GM12878 (cell line): ENCODE measurements at regions not wholly inside any gene's neighbourhood (a gene's known extent, or its start where the extent isn't known, plus 50 kb on each side); places are given as distances from the start of the nearest gene placed in this dataset.

Source experiments
- ATAC-seq: fragments of 200-7000 bp; cut with Tn5 transposase; 3 replicates; pipeline ENCODE4 v1.9.1; 2020; ENCODE audit warnings: mild to moderate bottlenecking, moderate library complexity
- BruUV-seq: library from RNA; stranded (reverse); fragments of 400-500 nt; replicated peaks from 2 replicates; lab custom pipeline; 2021; lab: Mats Ljungman, UMichigan
- CTCF ChIA-PET: fragments of 300-600 bp; sonication (Branson Sonifier 250); formaldehyde crosslinking; extraction: SDS; loops from one replicate; lab custom pipeline; 2021; ENCODE audit warnings: inconsistent platforms; lab: Yijun Ruan, JAX
- POLR2A ChIA-PET: fragments of 350-600 bp; formaldehyde crosslinking; extraction: SDS; loops from one replicate; lab custom pipeline; 2021; ENCODE audit warnings: inconsistent platforms; lab: Charles Lee
- RAD21 ChIA-PET: fragments of 300-600 bp; sonication (Branson Sonifier 250); formaldehyde crosslinking; loops from one replicate; lab custom pipeline; 2023; ENCODE audit warnings: antibody characterized with exemption; ENCODE audit not compliant: unreplicated experiment; lab: Charles Lee
- SMC1A ChIA-PET: fragments of 300-600 bp; sonication (Branson Sonifier 250); formaldehyde crosslinking; loops from one replicate; lab custom pipeline; 2023; ENCODE audit not compliant: unreplicated experiment, uncharacterized antibody; lab: Charles Lee
- DNase-seq: peaks from one replicate; pipeline ENCODE4 v3.0.0-alpha.2; 2011; ENCODE audit warnings: low read depth, low spot score
- FAIRE-seq: peaks from 3 replicates; lab custom pipeline; 2011; peaks lifted over from hg19 to GRCh38; lab: Jason Lieb, UNC
- H2AFZ ChIP-seq: 2 replicates; pipeline ENCODE4 v1.6.0; 2011; ENCODE audit warnings: low read depth, low read length, control low read depth; ENCODE audit not compliant: control insufficient read depth
- H3K27ac ChIP-seq: 2 replicates; pipeline ENCODE4 v1.5.1; 2011; ENCODE audit warnings: control low read depth; ENCODE audit not compliant: control insufficient read depth, insufficient read depth
- H3K27me3 ChIP-seq, 2 experiments: replicated peaks in 1 of 2; 2 replicates each; pipeline versions ENCODE4 v1.6.0 to v1.6.1; 2011; ENCODE audit warnings: low read length in 1 of 2; ENCODE audit not compliant: control insufficient read depth in 2 of 2, insufficient read depth in 2 of 2
- H3K36me3 ChIP-seq, 2 experiments: 2 replicates each; pipeline ENCODE4 v1.5.1; 2011; ENCODE audit warnings: low read length in 1 of 2; ENCODE audit not compliant: control insufficient read depth in 2 of 2, insufficient read depth in 2 of 2
- H3K4me1 ChIP-seq: 2 replicates; pipeline ENCODE4 v1.6.1; 2011; ENCODE audit warnings: mild to moderate bottlenecking, low read length, moderate library complexity, mixed read lengths; ENCODE audit not compliant: control insufficient read depth, insufficient read depth
- H3K4me2 ChIP-seq: 2 replicates; pipeline ENCODE4 v1.6.0; 2011; ENCODE audit warnings: control low read depth; ENCODE audit not compliant: control insufficient read depth, insufficient read depth
- H3K4me3 ChIP-seq: fragments of 200-600 bp; sonication (generic); 2 replicates; pipeline ENCODE4 v1.5.1; 2016
- H3K79me2 ChIP-seq: 2 replicates; pipeline ENCODE4 v1.6.0; 2011; ENCODE audit warnings: low read length; ENCODE audit not compliant: control insufficient read depth, insufficient read depth
- H3K9ac ChIP-seq: 2 replicates; pipeline ENCODE4 v1.8.0; 2011; ENCODE audit warnings: low read length, control low read depth, mixed read lengths; ENCODE audit not compliant: control insufficient read depth, insufficient read depth
- H3K9me3 ChIP-seq: replicated peaks from 3 replicates; pipeline ENCODE4 v1.5.1; 2011; ENCODE audit warnings: mild to moderate bottlenecking, low read length; ENCODE audit not compliant: control insufficient read depth, insufficient read depth
- H4K20me1 ChIP-seq: 2 replicates; pipeline ENCODE4 v1.6.0; 2011; ENCODE audit not compliant: control insufficient read depth, insufficient read depth
- BHLHE40 ChIP-seq, 2 experiments: fragments of 450-650 bp in 1 of 2; IDR thresholded peaks; 2 replicates each; pipeline ENCODE4 v1.6.1; 2011 to 2017; ENCODE audit warnings: low read depth in 2 of 2, borderline replicate concordance in 1 of 2, improper control_type of control experiment in 1 of 2, low read length in 1 of 2, mild to moderate bottlenecking in 1 of 2
- IKZF1 ChIP-seq: fragments of 450-650 bp; conservative IDR thresholded peaks from 2 replicates; pipeline ENCODE4 v1.6.1; 2017; ENCODE audit warnings: antibody characterized with exemption, mild to moderate bottlenecking
- IRF4 ChIP-seq: IDR thresholded peaks from 2 replicates; pipeline ENCODE4 v1.6.1; 2011; ENCODE audit warnings: low read depth, low read length
- KLF5 ChIP-seq: fragments of 450-650 bp; IDR thresholded peaks from 2 replicates; pipeline ENCODE4 v1.6.1; 2014; ENCODE audit warnings: mild to moderate bottlenecking; ENCODE audit not compliant: partially characterized antibody
- MEF2B ChIP-seq: fragments of 450-650 bp; IDR thresholded peaks from 2 replicates; pipeline ENCODE4 v1.6.1; 2018; ENCODE audit warnings: mild to moderate bottlenecking, moderate library complexity; ENCODE audit not compliant: partially characterized antibody, poor library complexity, severe bottlenecking
- MTA2 ChIP-seq: fragments of 450-650 bp; IDR thresholded peaks from 2 replicates; pipeline ENCODE4 v1.6.1; 2016; ENCODE audit warnings: low read depth, mild to moderate bottlenecking, moderate library complexity
- NBN ChIP-seq: fragments of 450-650 bp; IDR thresholded peaks from 2 replicates; pipeline ENCODE4 v1.6.1; 2016
- NFIC ChIP-seq: IDR thresholded peaks from 2 replicates; pipeline ENCODE4 v1.6.1; 2012; ENCODE audit warnings: low read depth, mild to moderate bottlenecking, inconsistent platforms, low read length, moderate library complexity
- RUNX3 ChIP-seq: IDR thresholded peaks from 2 replicates; pipeline ENCODE4 v1.6.1; 2012; ENCODE audit warnings: low read length, inconsistent platforms
- SPI1 ChIP-seq: IDR thresholded peaks from 2 replicates; pipeline ENCODE4 v1.6.1; 2011; ENCODE audit warnings: low read depth, mild to moderate bottlenecking, low read length, moderate library complexity, borderline replicate concordance; ENCODE audit not compliant: insufficient read depth
- TCF3 ChIP-seq: IDR thresholded peaks from 2 replicates; pipeline ENCODE4 v1.6.1; 2012; ENCODE audit warnings: low read depth, mild to moderate bottlenecking, low read length, borderline replicate concordance; ENCODE audit not compliant: insufficient read depth
- YY1 ChIP-seq: IDR thresholded peaks from 2 replicates; pipeline ENCODE4 v1.6.1; 2011; ENCODE audit warnings: low read depth, mild to moderate bottlenecking, low read length
- WGBS: methylation state at CpG from one replicate; pipeline ENCODE4 v1.1.6; 2016; ENCODE audit warnings: low lambda C conversion rate; ENCODE audit not compliant: insufficient replicate concordance, insufficient coverage; ENCODE audit errors: missing lambda C conversion rate; 5-methylcytosine and 5-hydroxymethylcytosine counted together
- in situ Hi-C: fragments of 300-500 bp; cut with MboI; formaldehyde crosslinking; loops from 9 replicates; pipeline ENCODE4 v1.14.3; 2018; ENCODE audit warnings: mixed read lengths
- intact Hi-C: fragments of 100-400 bp; cut with micrococcal nuclease; formaldehyde crosslinking; loops from one replicate; pipeline ENCODE4 v1.14.2; 2022; ENCODE audit not compliant: unreplicated experiment
- TF ChIP-seq, protein P1 (sequence below): fragments of 450-650 bp; IDR thresholded peaks from 2 replicates; pipeline ENCODE4 v1.6.1; 2017; ENCODE audit warnings: mild to moderate bottlenecking, moderate library complexity
- TF ChIP-seq, protein P2 (sequence below): IDR thresholded peaks from 2 replicates; pipeline ENCODE4 v1.6.1; 2012; ENCODE audit warnings: low read length, inconsistent platforms
- TF ChIP-seq, protein P3 (sequence below): fragments of 450-650 bp; IDR thresholded peaks from 2 replicates; pipeline ENCODE4 v1.6.1; 2017; ENCODE audit warnings: low read depth, mild to moderate bottlenecking, moderate library complexity
- TF ChIP-seq, protein P4 (sequence below): fragments of 450-650 bp; IDR thresholded peaks from 2 replicates; pipeline ENCODE4 v1.6.1; 2016; ENCODE audit warnings: mild to moderate bottlenecking

DNA sequence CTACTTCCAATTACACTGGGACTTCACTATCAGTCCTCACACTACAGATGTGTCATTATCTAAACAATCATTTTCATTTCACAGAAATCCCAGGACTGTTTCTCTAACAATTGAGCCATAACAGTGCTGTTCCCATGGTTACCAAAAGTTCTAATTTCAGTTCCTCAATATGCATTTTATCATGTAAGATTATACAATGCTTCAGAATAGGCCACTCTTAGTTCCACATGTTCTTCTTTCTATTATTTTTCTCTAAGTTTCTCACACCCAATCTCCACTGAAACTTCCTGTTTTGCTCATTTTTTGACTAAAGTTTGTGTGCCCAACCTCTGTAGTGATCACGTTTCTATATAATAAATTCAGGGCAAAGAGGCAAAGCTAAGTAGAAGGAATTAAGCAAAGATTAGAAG lies 185.8 kb downstream of the DUSP6 start:
- intact Hi-C loops: no loop called here
- no peaks in the 10 kb centered on the region for H3K36me3 ChIP-seq
- H3K9ac ChIP-seq: no peak overlapping the region
- no peaks in the 10 kb centered on the region for H3K79me2 ChIP-seq
- BruUV-seq: no TSS peak
- SMC1A ChIA-PET: no interaction called here
- POLR2A ChIA-PET: no interaction called here
- ATAC-seq: peak; percentile 92
- FAIRE-seq: peak; percentile 89
- H3K9me3 ChIP-seq: no peaks in the 10 kb centered on the region
- peaks cover 3% of the 10 kb centered on the region; the same call in 1 of the 2 replicates for H3K4me1 ChIP-seq
- H3K27ac ChIP-seq: no peak overlapping the region; the same call in 1 of the 2 replicates
- no peaks in the 10 kb centered on the region for H4K20me1 ChIP-seq
- H3K27me3 ChIP-seq: no peaks in the 10 kb centered on the region
- peak overlapping the region; percentile 39 for H2AFZ ChIP-seq
- H3K4me2 ChIP-seq: peak overlapping the region; percentile 27; the same call in 1 of the 2 replicates
- RAD21 ChIA-PET: interaction anchor here (1.4 kb wide), 1 partner anchor 59 kb away, joined by 5 read pairs; no protein-coding TSS in a partner anchor
- 46% methylated on average over 1 of the region's 1 CpG for WGBS
- CTCF ChIA-PET: interaction anchor here (1.0 to 2.2 kb wide), 2 partner anchors 10 to 295 kb away, joined by 3 to 7 read pairs; no protein-coding TSS in a partner anchor
- peak; percentile 43 for DNase-seq
- H3K4me3 ChIP-seq: no peak overlapping the region
- in situ Hi-C loops: no loop called here
- TF ChIP-seq RUNX3: 0 out of 2 replicates have a peak, but pooled peaks have one; percentile 15
- peak; percentile 68; the same call in 1 of the 2 replicates for TF ChIP-seq NFIC
- TF ChIP-seq, protein P1, sequence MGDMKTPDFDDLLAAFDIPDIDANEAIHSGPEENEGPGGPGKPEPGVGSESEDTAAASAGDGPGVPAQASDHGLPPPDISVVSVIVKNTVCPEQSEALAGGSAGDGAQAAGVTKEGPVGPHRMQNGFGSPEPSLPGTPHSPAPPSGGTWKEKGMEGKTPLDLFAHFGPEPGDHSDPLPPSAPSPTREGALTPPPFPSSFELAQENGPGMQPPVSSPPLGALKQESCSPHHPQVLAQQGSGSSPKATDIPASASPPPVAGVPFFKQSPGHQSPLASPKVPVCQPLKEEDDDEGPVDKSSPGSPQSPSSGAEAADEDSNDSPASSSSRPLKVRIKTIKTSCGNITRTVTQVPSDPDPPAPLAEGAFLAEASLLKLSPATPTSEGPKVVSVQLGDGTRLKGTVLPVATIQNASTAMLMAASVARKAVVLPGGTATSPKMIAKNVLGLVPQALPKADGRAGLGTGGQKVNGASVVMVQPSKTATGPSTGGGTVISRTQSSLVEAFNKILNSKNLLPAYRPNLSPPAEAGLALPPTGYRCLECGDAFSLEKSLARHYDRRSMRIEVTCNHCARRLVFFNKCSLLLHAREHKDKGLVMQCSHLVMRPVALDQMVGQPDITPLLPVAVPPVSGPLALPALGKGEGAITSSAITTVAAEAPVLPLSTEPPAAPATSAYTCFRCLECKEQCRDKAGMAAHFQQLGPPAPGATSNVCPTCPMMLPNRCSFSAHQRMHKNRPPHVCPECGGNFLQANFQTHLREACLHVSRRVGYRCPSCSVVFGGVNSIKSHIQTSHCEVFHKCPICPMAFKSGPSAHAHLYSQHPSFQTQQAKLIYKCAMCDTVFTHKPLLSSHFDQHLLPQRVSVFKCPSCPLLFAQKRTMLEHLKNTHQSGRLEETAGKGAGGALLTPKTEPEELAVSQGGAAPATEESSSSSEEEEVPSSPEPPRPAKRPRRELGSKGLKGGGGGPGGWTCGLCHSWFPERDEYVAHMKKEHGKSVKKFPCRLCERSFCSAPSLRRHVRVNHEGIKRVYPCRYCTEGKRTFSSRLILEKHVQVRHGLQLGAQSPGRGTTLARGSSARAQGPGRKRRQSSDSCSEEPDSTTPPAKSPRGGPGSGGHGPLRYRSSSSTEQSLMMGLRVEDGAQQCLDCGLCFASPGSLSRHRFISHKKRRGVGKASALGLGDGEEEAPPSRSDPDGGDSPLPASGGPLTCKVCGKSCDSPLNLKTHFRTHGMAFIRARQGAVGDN: no peak; the same call in 1 of the 2 replicates
- TF ChIP-seq, protein P2, sequence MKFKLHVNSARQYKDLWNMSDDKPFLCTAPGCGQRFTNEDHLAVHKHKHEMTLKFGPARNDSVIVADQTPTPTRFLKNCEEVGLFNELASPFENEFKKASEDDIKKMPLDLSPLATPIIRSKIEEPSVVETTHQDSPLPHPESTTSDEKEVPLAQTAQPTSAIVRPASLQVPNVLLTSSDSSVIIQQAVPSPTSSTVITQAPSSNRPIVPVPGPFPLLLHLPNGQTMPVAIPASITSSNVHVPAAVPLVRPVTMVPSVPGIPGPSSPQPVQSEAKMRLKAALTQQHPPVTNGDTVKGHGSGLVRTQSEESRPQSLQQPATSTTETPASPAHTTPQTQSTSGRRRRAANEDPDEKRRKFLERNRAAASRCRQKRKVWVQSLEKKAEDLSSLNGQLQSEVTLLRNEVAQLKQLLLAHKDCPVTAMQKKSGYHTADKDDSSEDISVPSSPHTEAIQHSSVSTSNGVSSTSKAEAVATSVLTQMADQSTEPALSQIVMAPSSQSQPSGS: peak; percentile 46; the same call in 1 of the 2 replicates
- TF ChIP-seq, protein P3, sequence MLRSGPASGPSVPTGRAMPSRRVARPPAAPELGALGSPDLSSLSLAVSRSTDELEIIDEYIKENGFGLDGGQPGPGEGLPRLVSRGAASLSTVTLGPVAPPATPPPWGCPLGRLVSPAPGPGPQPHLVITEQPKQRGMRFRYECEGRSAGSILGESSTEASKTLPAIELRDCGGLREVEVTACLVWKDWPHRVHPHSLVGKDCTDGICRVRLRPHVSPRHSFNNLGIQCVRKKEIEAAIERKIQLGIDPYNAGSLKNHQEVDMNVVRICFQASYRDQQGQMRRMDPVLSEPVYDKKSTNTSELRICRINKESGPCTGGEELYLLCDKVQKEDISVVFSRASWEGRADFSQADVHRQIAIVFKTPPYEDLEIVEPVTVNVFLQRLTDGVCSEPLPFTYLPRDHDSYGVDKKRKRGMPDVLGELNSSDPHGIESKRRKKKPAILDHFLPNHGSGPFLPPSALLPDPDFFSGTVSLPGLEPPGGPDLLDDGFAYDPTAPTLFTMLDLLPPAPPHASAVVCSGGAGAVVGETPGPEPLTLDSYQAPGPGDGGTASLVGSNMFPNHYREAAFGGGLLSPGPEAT: peak; percentile 66
- peak; percentile 67; the same call in 1 of the 2 replicates for TF ChIP-seq NBN
- TF ChIP-seq YY1: no peak
- peak; percentile 66; the same call in 1 of the 2 replicates for TF ChIP-seq IRF4
- TF ChIP-seq MTA2: peak; percentile 87
- TF ChIP-seq, protein P4, sequence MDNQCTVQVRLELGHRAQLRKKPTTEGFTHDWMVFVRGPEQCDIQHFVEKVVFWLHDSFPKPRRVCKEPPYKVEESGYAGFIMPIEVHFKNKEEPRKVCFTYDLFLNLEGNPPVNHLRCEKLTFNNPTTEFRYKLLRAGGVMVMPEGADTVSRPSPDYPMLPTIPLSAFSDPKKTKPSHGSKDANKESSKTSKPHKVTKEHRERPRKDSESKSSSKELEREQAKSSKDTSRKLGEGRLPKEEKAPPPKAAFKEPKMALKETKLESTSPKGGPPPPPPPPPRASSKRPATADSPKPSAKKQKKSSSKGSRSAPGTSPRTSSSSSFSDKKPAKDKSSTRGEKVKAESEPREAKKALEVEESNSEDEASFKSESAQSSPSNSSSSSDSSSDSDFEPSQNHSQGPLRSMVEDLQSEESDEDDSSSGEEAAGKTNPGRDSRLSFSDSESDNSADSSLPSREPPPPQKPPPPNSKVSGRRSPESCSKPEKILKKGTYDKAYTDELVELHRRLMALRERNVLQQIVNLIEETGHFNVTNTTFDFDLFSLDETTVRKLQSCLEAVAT: 0 out of 2 replicates have a peak, but pooled peaks have one; percentile 30
- TF ChIP-seq KLF5: no peak
- TF ChIP-seq SPI1: peak; percentile 96
- TF ChIP-seq TCF3: no peak
- peak; percentile 60 for TF ChIP-seq IKZF1
- peak; percentile 78 to 85 for TF ChIP-seq BHLHE40 (IDR thresholded peaks at IDR 0.05; ENCODE audit: borderline replicate concordance in 1 of 2, low read depth in 2 of 2, low read length in 1 of 2)
- TF ChIP-seq MEF2B: peak; percentile 66
